Right lobe of liver (tissue), 6 donors: ENCODE measurements at regions not wholly inside any gene's neighbourhood (a gene's known extent, or its start where the extent isn't known, plus 50 kb on each side); places are given as distances from the start of the nearest gene placed in this dataset.

Experiments
- ATAC-seq, 4 donors: fragments of 200-7000 bp; cut with Tn5 transposase; one replicate each; pipeline ENCODE4 v1.9.1; 2020; ENCODE audit warnings: mild to moderate bottlenecking in 4 of 4, moderate library complexity in 4 of 4
- DNase-seq, 3 donors: peaks; one replicate each; pipeline ENCODE4 v3.0.0-alpha.2; 2020
- H3K27ac ChIP-seq, 3 donors: fragments of 200-600 bp; one replicate each; pipeline ENCODE4 v1.8.0; 2022
- H3K27me3 ChIP-seq, 2 donors: fragments of 200-600 bp; one replicate each; pipeline ENCODE4 v1.8.0; 2022
- H3K36me3 ChIP-seq, 4 donors: fragments of 200-600 bp; sonication (generic) in 1 of 4; one replicate each; pipeline versions ENCODE4 v1.5.1 to v1.8.0; 2017 to 2022; ENCODE audit warnings: control low read depth in 1 of 4
- H3K4me1 ChIP-seq, 4 donors: fragments of 200-600 bp; sonication (generic) in 1 of 4; one replicate each; pipeline versions ENCODE4 v1.5.1 to v1.8.0; 2017 to 2022; ENCODE audit warnings: control low read depth in 1 of 4
- H3K4me3 ChIP-seq, 3 donors: fragments of 200-600 bp; one replicate each; pipeline ENCODE4 v1.8.0; 2022
- H3K9me3 ChIP-seq, 4 donors: fragments of 200-600 bp; sonication (generic) in 1 of 4; one replicate each; pipeline versions ENCODE4 v1.5.1 to v1.8.0; 2017 to 2022; ENCODE audit warnings: control low read depth in 1 of 4
- CTCF ChIP-seq, 4 donors: fragments of 200-600 bp in 3 of 4; fragments of 450-650 bp in 1 of 4; IDR thresholded peaks; one replicate each; pipeline versions ENCODE4 v1.5.1 to v1.8.0; 2016 to 2022; ENCODE audit warnings: antibody characterized with exemption in 4 of 4, mild to moderate bottlenecking in 2 of 4
- POLR2A ChIP-seq: fragments of 450-650 bp; IDR thresholded peaks from one replicate; pipeline ENCODE4 v1.6.1; 2017; ENCODE audit warnings: antibody characterized with exemption, mild to moderate bottlenecking
- WGBS: methylation state at CpG from one replicate; pipeline ENCODE4 v1.1.6; 2018; ENCODE audit warnings: low coverage, low lambda C conversion rate; ENCODE audit not compliant: insufficient coverage; ENCODE audit errors: missing lambda C conversion rate; 5-methylcytosine and 5-hydroxymethylcytosine counted together
- intact Hi-C, 2 donors: fragments of 100-400 bp; cut with DNase I; formaldehyde crosslinking; loops; one replicate each; pipeline versions ENCODE4 v1.11.2 to v1.14.1; 2022
- donor health status: DM: no; HTN: yes; CAD: no.
- donor health status: DM: no; HTN: no; CAD: no.
- donor health status: DM: no; HTN: no; CAD: no.
- donor health status: DM: no; HTN: yes; CAD: no.
- donor health status: DM: no; HTN: yes; CAD: no.

- no peak for TF ChIP-seq CTCF (IDR thresholded peaks at IDR 0.05)
- no peak for TF ChIP-seq POLR2A
- Histone ChIP-seq H3K27ac (no peak overlapping the region), H3K4me1 (no peaks in the 10 kb centered on the region), H3K4me3 (no peak overlapping the region), H3K27me3 (no peaks in the 10 kb centered on the region), H3K36me3 (no peaks in the 10 kb centered on the region), H3K9me3 (no peaks in the 10 kb centered on the region)
- 72% methylated on average over 2 of the region's 2 CpGs for WGBS
- ATAC-seq (no peak), DNase-seq (no peak)
- intact Hi-C loops = no loop called here
Observed at GRCh38 chr9:117480253-117480652, 65.4 kb upstream of the ASTN2 start.

GRCh38 chr9:117473293-117473692, 58.4 kb upstream of the ASTN2 start:
- ATAC-seq = no peak
- 93% methylated on average over 1 of the region's 1 CpG for WGBS
- DNase-seq = no peak
- TF ChIP-seq CTCF (IDR thresholded peaks at IDR 0.05) = no peak
- no peak for TF ChIP-seq POLR2A
- Histone ChIP-seq H3K27me3 (no peaks in the 10 kb centered on the region), H3K4me1 (no peaks in the 10 kb centered on the region), H3K9me3 (no peaks in the 10 kb centered on the region), H3K4me3 (no peak overlapping the region), H3K36me3 (no peaks in the 10 kb centered on the region), H3K27ac (no peak overlapping the region)
- intact Hi-C loops = no loop called here

GRCh38 chr9:117470902-117471301, 56.0 kb upstream of the ASTN2 start:
- no peaks in the 10 kb centered on the region for H3K27me3 ChIP-seq
- no peaks in the 10 kb centered on the region for H3K4me1 ChIP-seq
- no peak overlapping the region for H3K27ac ChIP-seq
- TF ChIP-seq POLR2A = no peak
- no peak for TF ChIP-seq CTCF (IDR thresholded peaks at IDR 0.05)
- DNase-seq = no peak
- WGBS = 19% methylated on average over 2 of the region's 2 CpGs
- no peak for ATAC-seq
- H3K36me3 ChIP-seq = no peaks in the 10 kb centered on the region
- intact Hi-C loops = no loop called here
- H3K4me3 ChIP-seq = no peak overlapping the region
- no peaks in the 10 kb centered on the region for H3K9me3 ChIP-seq

- intact Hi-C loops = no loop called here
- TF ChIP-seq CTCF (IDR thresholded peaks at IDR 0.05) (no peak), POLR2A (no peak)
- no peak overlapping the region for H3K4me3 ChIP-seq
- ATAC-seq = no peak
- no peak for DNase-seq
- H3K36me3 ChIP-seq = no peaks in the 10 kb centered on the region
- H3K4me1 ChIP-seq = no peaks in the 10 kb centered on the region
- no peak overlapping the region for H3K27ac ChIP-seq
- no peaks in the 10 kb centered on the region for H3K9me3 ChIP-seq
- no peaks in the 10 kb centered on the region for H3K27me3 ChIP-seq
- WGBS = 10% methylated on average over 1 of the region's 1 CpG
Observed at GRCh38 chr9:117470455-117470854, 55.6 kb upstream of the ASTN2 start.

- intact Hi-C loops = no loop called here
- H3K4me1 ChIP-seq = no peaks in the 10 kb centered on the region
- no peak overlapping the region for H3K4me3 ChIP-seq
- H3K9me3 ChIP-seq = no peaks in the 10 kb centered on the region
- DNase-seq (no peak), ATAC-seq (no peak)
- H3K27ac ChIP-seq = no peak overlapping the region
- H3K27me3 ChIP-seq = no peaks in the 10 kb centered on the region
- H3K36me3 ChIP-seq = no peaks in the 10 kb centered on the region
- no peak for TF ChIP-seq CTCF (IDR thresholded peaks at IDR 0.05)
- no peak for TF ChIP-seq POLR2A
- WGBS = 54% methylated on average over 3 of the region's 3 CpGs
Observed at GRCh38 chr9:117466111-117466510, 51.3 kb upstream of the ASTN2 start.
